GM19035 (cell line): ENCODE measurements at regions not wholly inside any gene's neighbourhood (a gene's known extent, or its start where the extent isn't known, plus 50 kb on each side); places are given as distances from the start of the nearest gene placed in this dataset.
"Not testable (repeated sequence)": the region's sequence is repeated elsewhere in the genome, so short reads cannot be mapped to it uniquely, and the experiment has no call there.

Source experiments
- ATAC-seq: cut with Tn5 transposase; IDR thresholded peaks from one replicate; pipeline ENCODE4 v1.9.1; 2021; ENCODE audit not compliant: unreplicated experiment

- no peak for ATAC-seq
These were observed 419.4 kb downstream of the ISL1 start for GRCh38 chr5:51802551-51803184.

DNA sequence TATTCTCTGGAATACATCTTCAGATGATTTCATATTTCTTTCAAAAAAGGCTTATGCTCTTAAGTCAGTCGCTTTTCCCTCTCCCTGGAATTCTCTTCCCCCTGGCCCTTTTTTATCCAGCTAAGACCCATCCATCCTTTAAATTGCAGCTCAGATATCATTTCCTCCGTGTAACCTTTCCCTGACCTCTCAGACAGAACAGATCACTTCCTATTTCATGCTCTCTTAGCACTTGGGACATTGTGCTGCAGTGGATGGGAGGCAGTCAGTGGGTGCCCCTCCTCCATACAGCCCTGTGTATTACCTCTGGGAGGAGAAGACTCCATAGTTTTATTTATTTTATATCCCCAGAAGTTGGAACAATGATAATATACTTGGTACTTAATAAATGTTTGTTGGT lies 423.4 kb downstream of the ISL1 start:
- no peak for ATAC-seq

DNA sequence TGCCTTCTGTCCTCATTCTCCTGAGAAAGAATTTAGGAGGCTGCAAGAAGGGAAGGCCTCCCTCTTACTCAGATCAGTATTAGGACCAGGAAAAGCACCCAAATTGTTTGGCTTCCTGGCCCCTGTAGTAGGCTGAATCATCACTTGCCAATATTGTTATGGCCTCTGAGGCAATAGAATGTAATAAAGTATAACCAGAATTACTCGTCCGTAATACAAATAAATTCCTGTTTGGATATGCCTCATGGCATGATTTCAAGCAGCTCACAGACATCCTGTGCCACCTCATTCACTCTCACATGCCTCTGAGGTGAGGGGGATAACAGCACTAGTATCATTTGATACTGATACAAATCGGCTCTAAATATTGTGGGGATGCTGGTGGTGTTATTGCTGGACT lies 427.3 kb downstream of the ISL1 start:
- no peak for ATAC-seq

- ATAC-seq = no peak
These were observed 428.7 kb downstream of the ISL1 start for GRCh38 chr5:51811883-51812471.

- not testable (repeated sequence) for ATAC-seq
These were observed 431.6 kb downstream of the ISL1 start for GRCh38 chr5:51814817-51815216.

GRCh38 chr5:51816427-51816826 lies 433.2 kb downstream of the ISL1 start:
- ATAC-seq = no peak

- no peak for ATAC-seq
These were observed 438.4 kb downstream of the ISL1 start for GRCh38 chr5:51821697-51822096.

DNA sequence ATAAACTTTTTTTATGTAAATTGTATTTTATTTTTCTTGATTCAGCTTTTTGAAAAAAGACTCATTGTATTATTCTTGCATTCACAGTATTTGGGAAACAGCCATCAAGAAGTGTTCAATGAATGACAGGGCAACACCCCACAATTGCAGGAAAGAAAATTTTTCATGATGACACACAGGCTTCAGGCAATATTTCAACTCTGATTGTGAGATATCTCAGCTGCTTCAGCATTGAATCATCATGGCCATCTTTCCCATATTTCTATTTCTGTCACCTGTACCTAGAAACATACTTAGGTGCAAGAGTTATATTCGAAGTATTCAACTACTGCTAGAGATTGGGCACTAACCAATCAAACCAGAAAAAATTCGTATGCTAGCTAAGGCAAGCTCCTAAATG lies 446.0 kb downstream of the ISL1 start:
- ATAC-seq = no peak

- ATAC-seq = no peak
These were observed 446.4 kb downstream of the ISL1 start for GRCh38 chr5:51829691-51830090.

GRCh38 chr5:51832934-51833470 lies 449.8 kb downstream of the ISL1 start:
- no peak for ATAC-seq

DNA sequence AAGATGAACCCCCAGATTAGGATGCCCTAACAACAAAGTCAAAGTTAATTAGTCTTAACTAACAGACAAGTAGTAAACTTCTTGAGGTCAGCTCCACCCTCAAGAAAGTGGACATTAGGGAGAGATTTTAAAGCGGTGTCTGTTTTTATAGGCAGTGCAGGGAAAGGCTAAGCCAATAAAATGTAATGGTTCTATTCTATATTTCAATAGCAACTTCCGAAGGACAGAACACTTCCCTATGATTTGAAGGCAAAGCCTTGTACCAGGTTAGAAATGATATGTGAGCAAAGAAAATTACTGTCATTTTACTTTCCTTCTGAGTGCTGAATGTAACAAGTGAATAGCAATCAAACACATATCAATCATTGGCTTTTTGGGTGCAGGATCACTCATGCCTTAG lies 455.2 kb downstream of the ISL1 start:
- ATAC-seq = no peak

- ATAC-seq = no peak
These were observed 460.6 kb downstream of the ISL1 start for GRCh38 chr5:51843893-51844292.

DNA sequence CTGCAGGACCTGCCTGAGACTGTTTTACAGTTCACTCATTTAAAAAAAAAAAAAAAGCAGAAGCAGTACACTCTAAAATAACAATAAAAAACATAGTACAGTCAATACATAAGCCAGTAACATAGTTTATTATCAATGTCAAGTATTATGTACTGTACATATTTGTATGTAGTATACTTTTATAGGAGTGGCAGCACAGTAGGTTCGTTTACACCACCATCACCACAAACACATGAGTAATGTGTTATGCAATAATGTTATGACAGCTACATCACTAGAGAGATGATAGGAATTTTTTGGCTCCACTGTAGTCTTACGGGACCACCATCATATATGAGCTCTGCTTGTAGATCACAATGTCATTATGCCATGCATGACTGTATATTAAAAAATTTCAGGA lies 462.8 kb downstream of the ISL1 start:
- no peak for ATAC-seq

GRCh38 chr5:51859624-51860023 lies 476.4 kb downstream of the ISL1 start:
- ATAC-seq = no peak

DNA sequence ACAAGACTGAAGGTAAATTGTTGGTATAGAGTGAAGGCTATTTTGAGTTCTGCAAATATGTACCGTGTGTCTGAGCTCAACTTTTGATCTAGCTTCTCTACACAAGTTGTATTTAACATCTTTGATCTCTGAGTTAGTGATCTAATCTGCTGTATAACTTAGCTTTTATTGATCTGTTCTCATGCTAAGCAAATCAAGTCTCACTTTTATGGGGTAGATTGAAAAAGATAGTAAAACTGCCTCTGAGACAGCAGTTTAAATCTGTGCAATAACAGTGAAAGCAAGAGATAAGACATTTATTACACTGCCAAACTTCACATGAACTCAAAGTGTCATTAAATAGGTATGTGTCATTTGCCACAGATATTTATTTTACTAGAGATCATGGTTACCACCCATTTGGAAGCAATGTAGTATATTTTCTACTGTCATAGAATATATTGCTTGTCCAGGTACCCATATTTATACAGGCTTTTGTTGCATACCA lies 477.3 kb downstream of the ISL1 start:
- ATAC-seq = no peak

GRCh38 chr5:51872144-51872543 lies 488.9 kb downstream of the ISL1 start:
- ATAC-seq = no peak

GRCh38 chr5:51881901-51882300 lies 498.7 kb downstream of the ISL1 start:
- ATAC-seq = no peak

DNA sequence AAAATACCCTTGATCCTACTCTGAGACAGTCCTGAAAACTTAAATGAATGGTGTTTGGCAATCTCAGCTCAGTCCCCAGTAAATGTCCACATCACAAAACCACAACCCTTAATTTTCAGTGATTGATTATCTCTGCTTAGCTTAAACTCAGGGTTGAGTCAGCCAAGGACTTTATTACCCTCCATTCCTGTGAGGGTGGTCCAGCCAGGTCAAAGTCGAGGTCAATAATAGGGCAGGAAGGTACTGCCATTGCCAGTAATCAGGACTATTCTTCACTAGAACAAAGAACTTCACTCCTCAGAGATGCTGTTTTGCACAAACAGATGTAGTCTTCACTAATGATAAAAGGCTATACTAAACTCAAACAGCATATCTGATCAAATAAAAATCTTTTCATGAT lies 499.4 kb downstream of the ISL1 start:
- ATAC-seq = no peak

GRCh38 chr5:51889703-51890102 lies 506.5 kb downstream of the ISL1 start:
- no peak for ATAC-seq

DNA sequence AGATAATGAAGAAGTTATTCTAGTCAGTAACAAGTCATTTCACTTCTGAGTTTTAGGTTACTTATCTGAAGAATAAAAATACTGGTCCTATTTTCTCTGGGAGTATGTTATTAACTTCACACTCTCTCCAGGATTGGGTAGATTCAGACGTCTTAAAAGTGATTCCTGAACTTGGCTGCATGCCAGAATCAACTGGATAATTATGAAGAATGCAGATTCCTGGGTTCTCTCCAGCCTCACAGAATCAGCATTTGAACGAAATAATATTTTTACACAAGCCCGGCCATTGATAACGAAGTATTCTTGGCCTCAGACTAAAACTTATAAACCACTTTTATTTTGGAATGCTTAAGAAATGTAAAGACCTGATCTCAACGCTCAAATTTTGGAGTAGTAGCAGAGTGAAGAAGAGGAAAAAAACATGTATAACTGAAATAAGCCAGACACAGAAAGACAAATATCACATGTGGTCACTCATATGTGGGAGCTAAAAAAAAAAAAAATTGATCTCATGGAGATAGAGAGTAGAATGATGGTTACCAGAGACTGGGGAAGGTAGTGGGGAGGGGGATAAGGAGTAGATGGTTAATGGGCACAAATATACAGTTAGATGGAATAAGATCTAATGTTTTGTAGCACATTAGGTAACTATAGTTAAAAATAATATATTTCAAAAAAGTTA lies 507.3 kb downstream of the ISL1 start:
- no peak for ATAC-seq

DNA sequence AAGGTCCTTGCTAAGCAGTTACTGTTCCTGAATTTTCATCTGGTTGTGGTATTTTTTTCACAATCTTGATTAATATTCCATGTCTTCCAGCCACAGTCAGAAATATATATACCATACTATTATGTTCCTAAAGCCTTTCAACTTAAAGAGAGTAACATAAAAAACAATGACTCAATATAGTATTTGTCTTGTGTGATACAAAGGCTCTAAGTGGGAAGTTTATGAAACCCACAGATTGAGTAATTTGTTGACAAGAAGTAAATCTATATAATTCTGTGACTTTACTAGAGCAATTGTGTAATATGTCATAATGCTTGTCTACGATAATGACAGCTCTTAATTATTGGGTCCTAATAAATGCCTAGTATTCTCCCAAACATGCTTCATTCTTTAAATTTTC lies 509.4 kb downstream of the ISL1 start:
- ATAC-seq = no peak

DNA sequence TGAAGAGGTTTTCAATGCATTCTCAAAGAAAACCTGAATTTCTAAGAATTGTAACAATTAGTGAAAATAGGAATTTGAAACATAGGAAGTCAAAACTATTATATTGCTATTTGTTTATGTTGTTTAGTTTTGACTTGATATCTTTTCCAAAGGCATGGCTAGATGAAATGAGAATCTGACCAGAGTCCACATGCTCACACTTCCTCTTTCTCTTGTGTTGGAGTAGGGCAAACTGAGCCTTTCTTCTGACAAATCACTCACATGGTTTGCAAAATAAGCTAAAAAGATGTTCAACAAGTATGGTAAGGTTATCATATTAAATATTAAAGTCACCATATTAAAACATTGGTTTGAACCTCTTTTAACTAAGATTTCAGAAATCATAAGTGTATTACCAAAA lies 512.6 kb downstream of the ISL1 start:
- no peak for ATAC-seq
